Esophagus squamous epithelium (tissue), 4 donors: ENCODE measurements at regions not wholly inside any gene's neighbourhood (a gene's known extent, or its start where the extent isn't known, plus 50 kb on each side); places are given as distances from the start of the nearest gene placed in this dataset.

Experiments
- POLR2A ChIP-seq, 4 donors: fragments of 450-650 bp; IDR thresholded peaks; one replicate each; pipeline ENCODE4 v1.6.1; 2017; ENCODE audit warnings: antibody characterized with exemption in 4 of 4, mild to moderate bottlenecking in 4 of 4, moderate library complexity in 3 of 4
- TF ChIP-seq, protein P1 (sequence below), 6 experiments: fragments of 450-650 bp in 4 of 6; fragments of 200-600 bp in 2 of 6; sonication (generic) in 2 of 6; IDR thresholded peaks; one replicate each; pipeline ENCODE4 v1.5.1; 2016 to 2019; ENCODE audit warnings: antibody characterized with exemption in 6 of 6, mild to moderate bottlenecking in 4 of 6, moderate library complexity in 4 of 6

- TF ChIP-seq, protein P1, sequence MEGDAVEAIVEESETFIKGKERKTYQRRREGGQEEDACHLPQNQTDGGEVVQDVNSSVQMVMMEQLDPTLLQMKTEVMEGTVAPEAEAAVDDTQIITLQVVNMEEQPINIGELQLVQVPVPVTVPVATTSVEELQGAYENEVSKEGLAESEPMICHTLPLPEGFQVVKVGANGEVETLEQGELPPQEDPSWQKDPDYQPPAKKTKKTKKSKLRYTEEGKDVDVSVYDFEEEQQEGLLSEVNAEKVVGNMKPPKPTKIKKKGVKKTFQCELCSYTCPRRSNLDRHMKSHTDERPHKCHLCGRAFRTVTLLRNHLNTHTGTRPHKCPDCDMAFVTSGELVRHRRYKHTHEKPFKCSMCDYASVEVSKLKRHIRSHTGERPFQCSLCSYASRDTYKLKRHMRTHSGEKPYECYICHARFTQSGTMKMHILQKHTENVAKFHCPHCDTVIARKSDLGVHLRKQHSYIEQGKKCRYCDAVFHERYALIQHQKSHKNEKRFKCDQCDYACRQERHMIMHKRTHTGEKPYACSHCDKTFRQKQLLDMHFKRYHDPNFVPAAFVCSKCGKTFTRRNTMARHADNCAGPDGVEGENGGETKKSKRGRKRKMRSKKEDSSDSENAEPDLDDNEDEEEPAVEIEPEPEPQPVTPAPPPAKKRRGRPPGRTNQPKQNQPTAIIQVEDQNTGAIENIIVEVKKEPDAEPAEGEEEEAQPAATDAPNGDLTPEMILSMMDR (IDR thresholded peaks at IDR 0.05), result no peak
- TF ChIP-seq POLR2A (IDR thresholded peaks at IDR 0.05), result no peak
Observed at GRCh38 chr20:52809003-52809402, 163.2 kb upstream of the TSHZ2 start.
